Glutamatergic neuron (in vitro differentiated cells): ENCODE measurements at regions not wholly inside any gene's neighbourhood (a gene's known extent, or its start where the extent isn't known, plus 50 kb on each side); places are given as distances from the start of the nearest gene placed in this dataset.

ENCODE experiments used
- DNase-seq: peaks from one replicate; pipeline ENCODE4 v3.0.0; 2022
- H3K27ac Mint-ChIP-seq: one replicate; pipeline ENCODE4 v1.8.0; 2020; ENCODE audit warnings: mild to moderate bottlenecking, mixed read lengths, inconsistent platforms; ENCODE audit not compliant: unreplicated experiment
- H3K27me3 Mint-ChIP-seq: one replicate; pipeline ENCODE4 v1.8.0; 2020; ENCODE audit warnings: mild to moderate bottlenecking, moderate library complexity, mixed read lengths, inconsistent platforms; ENCODE audit not compliant: unreplicated experiment
- H3K36me3 Mint-ChIP-seq: one replicate; pipeline ENCODE4 v1.8.0; 2020; ENCODE audit warnings: mild to moderate bottlenecking, mixed read lengths, inconsistent platforms; ENCODE audit not compliant: unreplicated experiment
- H3K4me1 Mint-ChIP-seq: one replicate; pipeline ENCODE4 v1.8.0; 2020; ENCODE audit warnings: mild to moderate bottlenecking, low read depth, mixed read lengths, inconsistent platforms; ENCODE audit not compliant: unreplicated experiment
- H3K4me3 Mint-ChIP-seq: one replicate; pipeline ENCODE4 v1.8.0; 2020; ENCODE audit warnings: mild to moderate bottlenecking, mixed read lengths, inconsistent platforms; ENCODE audit not compliant: unreplicated experiment
- H3K9me3 Mint-ChIP-seq: one replicate; pipeline ENCODE4 v1.8.0; 2020; ENCODE audit warnings: mild to moderate bottlenecking, moderate library complexity, mixed read lengths, inconsistent platforms; ENCODE audit not compliant: unreplicated experiment
- TF ChIP-seq, protein P1 (sequence below): fragments of 200-600 bp; sonication (generic); IDR thresholded peaks from one replicate; pipeline ENCODE4 v1.5.0; 2021; ENCODE audit not compliant: partially characterized antibody, unreplicated experiment

GRCh38 chr11:41861838-41862237 lies 402.4 kb upstream of the LRRC4C start:
- H3K4me1 Mint-ChIP-seq, result no peaks in the 10 kb centered on the region
- no peak overlapping the region for H3K27ac Mint-ChIP-seq
- H3K9me3 Mint-ChIP-seq, result no peaks in the 10 kb centered on the region
- no peak for DNase-seq
- TF ChIP-seq, protein P1, sequence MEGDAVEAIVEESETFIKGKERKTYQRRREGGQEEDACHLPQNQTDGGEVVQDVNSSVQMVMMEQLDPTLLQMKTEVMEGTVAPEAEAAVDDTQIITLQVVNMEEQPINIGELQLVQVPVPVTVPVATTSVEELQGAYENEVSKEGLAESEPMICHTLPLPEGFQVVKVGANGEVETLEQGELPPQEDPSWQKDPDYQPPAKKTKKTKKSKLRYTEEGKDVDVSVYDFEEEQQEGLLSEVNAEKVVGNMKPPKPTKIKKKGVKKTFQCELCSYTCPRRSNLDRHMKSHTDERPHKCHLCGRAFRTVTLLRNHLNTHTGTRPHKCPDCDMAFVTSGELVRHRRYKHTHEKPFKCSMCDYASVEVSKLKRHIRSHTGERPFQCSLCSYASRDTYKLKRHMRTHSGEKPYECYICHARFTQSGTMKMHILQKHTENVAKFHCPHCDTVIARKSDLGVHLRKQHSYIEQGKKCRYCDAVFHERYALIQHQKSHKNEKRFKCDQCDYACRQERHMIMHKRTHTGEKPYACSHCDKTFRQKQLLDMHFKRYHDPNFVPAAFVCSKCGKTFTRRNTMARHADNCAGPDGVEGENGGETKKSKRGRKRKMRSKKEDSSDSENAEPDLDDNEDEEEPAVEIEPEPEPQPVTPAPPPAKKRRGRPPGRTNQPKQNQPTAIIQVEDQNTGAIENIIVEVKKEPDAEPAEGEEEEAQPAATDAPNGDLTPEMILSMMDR, result no peak
- H3K4me3 Mint-ChIP-seq, result no peak overlapping the region
- no peaks in the 10 kb centered on the region for H3K36me3 Mint-ChIP-seq
- H3K27me3 Mint-ChIP-seq, result no peaks in the 10 kb centered on the region

- no peak overlapping the region for H3K27ac Mint-ChIP-seq
These were observed 407.1 kb upstream of the LRRC4C start for GRCh38 chr11:41866525-41866924.

DNA sequence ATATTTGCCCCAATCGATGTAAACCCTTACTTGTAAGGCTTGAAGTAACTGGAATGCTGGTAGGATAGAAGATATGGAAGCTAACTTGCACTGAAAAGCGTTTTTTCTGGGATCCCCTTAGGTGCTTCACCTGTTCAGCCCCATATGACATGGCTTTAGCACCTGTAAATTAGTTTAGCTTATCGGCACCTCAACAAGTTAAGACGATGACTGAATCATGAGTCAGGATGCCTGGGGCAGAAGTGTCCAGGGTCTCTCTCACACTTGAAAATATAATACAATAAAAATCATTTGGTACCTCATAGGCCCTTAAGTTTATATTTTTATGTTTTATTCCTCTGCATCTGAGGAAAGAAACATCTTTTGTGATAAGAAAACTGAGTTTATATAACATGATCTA lies 409.2 kb upstream of the LRRC4C start:
- Mint-ChIP-seq H3K27ac (no peak overlapping the region), H3K27me3 (peaks cover 5% of the 10 kb centered on the region), H3K4me3 (no peak overlapping the region), H3K36me3 (no peaks in the 10 kb centered on the region), H3K4me1 (peaks cover 16% of the 10 kb centered on the region), H3K9me3 (no peaks in the 10 kb centered on the region)
- no peak for DNase-seq
- TF ChIP-seq, protein P1, result no peak

More at GRCh38 chr11:41866525-41866924, 407.1 kb upstream of the LRRC4C start:
- TF ChIP-seq, protein P1, result no peak
- Mint-ChIP-seq H3K9me3 (no peaks in the 10 kb centered on the region), H3K4me1 (peaks cover 2% of the 10 kb centered on the region), H3K36me3 (no peaks in the 10 kb centered on the region), H3K4me3 (no peak overlapping the region), H3K27me3 (no peaks in the 10 kb centered on the region)
- no peak for DNase-seq

DNA sequence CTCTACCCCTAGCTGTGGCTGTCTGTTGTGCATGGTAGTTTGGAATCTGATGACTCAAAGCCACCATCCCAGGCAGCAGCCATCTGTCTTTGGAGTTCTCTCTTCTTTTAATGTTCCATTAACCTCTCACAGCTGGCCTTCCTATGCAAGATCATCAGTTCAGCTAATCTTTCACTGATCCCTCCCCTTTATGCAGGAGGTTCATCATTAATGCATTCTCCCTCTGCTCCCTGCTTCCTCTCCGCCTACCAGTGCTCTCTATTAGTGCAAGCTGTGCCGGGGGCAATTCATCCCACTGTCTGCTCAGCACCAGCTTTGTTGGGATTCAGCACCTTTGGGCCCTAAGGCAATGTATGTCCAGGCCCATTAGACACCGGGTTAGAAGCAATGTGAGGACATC lies 413.0 kb upstream of the LRRC4C start:
- H3K4me1 Mint-ChIP-seq, result peaks cover 16% of the 10 kb centered on the region
- H3K9me3 Mint-ChIP-seq, result no peaks in the 10 kb centered on the region
- peaks cover 5% of the 10 kb centered on the region for H3K27me3 Mint-ChIP-seq
- peak overlapping the region; percentile 89 for H3K27ac Mint-ChIP-seq
- peak overlapping the region; percentile 16 for H3K4me3 Mint-ChIP-seq
- TF ChIP-seq, protein P1, result no peak
- peak; percentile 47 for DNase-seq
- no peaks in the 10 kb centered on the region for H3K36me3 Mint-ChIP-seq

- Mint-ChIP-seq H3K9me3 (no peaks in the 10 kb centered on the region), H3K36me3 (no peaks in the 10 kb centered on the region), H3K4me3 (peak overlapping the region; percentile 16), H3K4me1 (peaks cover 16% of the 10 kb centered on the region), H3K27me3 (peaks cover 5% of the 10 kb centered on the region), H3K27ac (peak overlapping the region; percentile 89)
- TF ChIP-seq, protein P1, result no peak
- no peak for DNase-seq
These were observed 413.4 kb upstream of the LRRC4C start for GRCh38 chr11:41872870-41873269.
